Activated CD8-positive, alpha-beta memory T cell treated with anti-CD3 and anti-CD28 coated beads, Interleukin-2, amount 50 U/mL, for 24 hours (primary cell): ENCODE measurements at regions not wholly inside any gene's neighbourhood (a gene's known extent, or its start where the extent isn't known, plus 50 kb on each side); places are given as distances from the start of the nearest gene placed in this dataset.

Source experiments
- DNase-seq: peaks from one replicate; pipeline ENCODE4 v3.0.0-alpha.2; 2020; ENCODE audit errors: extremely low read depth

GRCh38 chr12:4134448-4135263, 138.9 kb upstream of the CCND2 start:
- no peak for DNase-seq

DNA sequence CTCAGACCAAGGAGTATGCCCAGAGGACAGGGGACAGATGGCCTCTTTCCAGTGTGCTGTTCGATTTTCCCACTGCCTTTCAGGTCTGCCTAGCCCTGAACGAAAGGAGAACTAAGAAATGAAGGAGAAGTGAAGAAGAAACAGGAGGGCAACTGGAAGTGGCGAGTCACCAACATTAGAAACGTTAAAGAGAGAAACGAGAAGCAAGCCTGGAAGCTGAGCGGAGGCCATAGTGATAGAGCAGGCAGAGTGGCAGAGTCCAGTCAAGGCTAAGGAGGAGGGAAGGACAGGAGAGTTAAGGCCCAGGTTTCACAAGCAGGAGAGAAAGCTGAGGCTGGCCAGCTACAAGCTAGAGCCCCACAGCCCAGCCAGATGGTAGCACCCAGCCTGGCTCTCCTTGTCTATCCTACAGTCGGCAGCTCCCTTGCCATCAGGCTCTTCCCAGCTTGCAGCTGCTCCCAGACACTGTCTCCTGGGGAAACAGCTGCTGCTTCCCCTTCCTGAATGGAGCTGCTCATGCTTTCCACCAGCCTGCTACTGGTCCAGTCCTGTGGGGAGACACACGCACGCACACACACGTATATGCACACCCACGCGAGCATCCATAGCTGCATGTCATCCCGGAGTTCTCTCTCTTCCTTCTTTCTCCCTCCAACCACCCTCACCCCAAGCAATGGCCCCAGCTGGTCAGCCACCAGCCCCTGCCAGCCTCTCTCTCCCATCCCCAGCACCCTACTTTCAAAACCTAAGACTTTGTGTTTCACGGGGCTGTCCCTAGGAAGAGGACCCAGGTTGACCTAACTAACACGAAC, 139.7 kb upstream of the CCND2 start:
- DNase-seq, result no peak

GRCh38 chr12:4133029-4133428, 140.5 kb upstream of the CCND2 start:
- no peak for DNase-seq

DNA sequence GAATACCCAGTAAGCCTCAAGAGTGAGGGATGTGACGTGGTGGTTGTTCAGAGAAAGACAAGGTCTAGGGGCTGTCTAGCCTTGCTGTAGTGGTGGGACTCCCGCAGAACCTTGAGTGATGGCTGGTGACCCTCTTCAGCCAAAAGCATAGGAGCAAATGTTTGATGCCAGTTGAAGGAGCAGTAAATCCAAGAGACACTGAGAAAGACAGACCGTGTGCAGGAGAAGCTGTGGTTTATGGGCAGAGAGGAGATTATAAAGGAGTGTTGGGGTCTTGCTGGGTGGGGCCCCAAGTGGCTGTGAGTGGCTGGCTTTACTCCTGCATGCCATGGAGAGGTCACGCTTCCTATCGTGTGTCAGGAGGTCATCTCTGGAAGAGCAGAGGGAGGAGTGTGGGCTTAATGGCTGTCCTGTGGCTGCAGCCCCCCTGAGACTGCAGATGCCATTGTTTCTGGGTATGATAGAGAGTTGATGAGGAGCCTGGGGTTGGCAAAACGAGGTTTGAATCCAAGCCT, 152.0 kb upstream of the CCND2 start:
- no peak for DNase-seq

- DNase-seq, result no peak
Observed at GRCh38 chr12:4120316-4120917, 153.1 kb upstream of the CCND2 start.

DNA sequence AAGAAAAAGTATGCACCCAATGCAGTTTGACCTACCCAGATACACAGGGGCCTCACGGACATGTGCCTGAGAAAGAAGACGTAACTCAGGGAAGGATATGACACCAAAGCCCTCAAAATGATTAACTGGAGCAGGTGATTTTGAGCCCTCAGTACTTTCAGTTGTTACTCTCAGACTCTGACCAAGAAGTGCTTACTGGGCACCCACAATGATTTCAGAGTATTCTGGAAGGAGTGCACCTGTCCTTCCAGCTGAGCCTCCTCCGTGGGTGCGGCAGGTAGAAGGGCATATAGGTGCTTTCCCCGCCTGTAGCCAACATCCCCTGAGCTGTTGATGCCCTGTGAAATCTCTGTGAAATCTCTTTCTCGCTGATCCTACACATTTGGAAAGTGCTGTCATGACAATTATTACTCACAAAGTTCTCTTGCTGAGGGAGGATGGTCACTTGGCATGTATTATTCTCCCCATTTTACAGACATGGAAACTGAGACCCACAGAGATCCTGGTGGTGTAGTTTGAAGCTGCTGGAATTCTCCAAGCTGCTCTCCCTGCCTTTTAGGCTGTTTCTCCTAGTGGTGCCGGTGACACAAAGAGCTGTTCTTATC, 154.3 kb upstream of the CCND2 start:
- no peak for DNase-seq

DNA sequence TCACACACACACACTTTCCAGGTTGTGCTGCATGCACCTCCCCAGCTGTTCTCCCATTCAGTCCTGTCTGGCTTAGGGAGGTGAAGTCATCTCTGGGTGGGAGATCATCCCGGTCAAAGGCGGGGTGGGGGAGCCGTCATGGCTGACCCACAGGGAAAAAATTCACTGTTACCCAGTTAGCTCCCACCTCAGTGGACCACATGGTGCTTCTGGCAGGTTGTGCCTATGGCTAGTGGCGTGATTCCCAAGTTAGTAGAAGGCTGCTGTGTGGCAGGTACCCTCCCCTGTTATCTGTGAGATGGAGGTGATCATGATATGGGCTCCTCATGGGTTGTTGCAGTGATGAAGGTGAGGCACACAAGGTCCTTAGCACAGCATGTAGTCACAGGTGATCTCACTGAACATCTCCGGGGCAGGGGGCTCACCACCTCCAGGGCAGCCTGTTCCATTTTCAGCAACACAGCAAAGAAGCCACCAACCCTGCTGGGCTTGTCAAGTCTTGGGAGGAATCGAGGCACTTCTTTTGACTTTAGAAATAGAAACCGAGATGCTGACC, 154.9 kb upstream of the CCND2 start:
- no peak for DNase-seq

- no peak for DNase-seq
Observed at GRCh38 chr12:4118017-4118510, 155.5 kb upstream of the CCND2 start.

- no peak for DNase-seq
Observed at GRCh38 chr12:4117386-4118016, 156.1 kb upstream of the CCND2 start.

GRCh38 chr12:4116251-4117111, 157.1 kb upstream of the CCND2 start:
- no peak for DNase-seq

GRCh38 chr12:4115570-4115969, 158.0 kb upstream of the CCND2 start:
- DNase-seq, result no peak

- no peak for DNase-seq
Observed at GRCh38 chr12:4114986-4115385, 158.6 kb upstream of the CCND2 start.

- DNase-seq, result no peak
Observed at GRCh38 chr12:4112734-4113325, 160.7 kb upstream of the CCND2 start.

- DNase-seq, result no peak
Observed at GRCh38 chr12:4112290-4112689, 161.3 kb upstream of the CCND2 start.

- DNase-seq, result no peak
Observed at GRCh38 chr12:4111010-4111409, 162.6 kb upstream of the CCND2 start.

GRCh38 chr12:4109826-4110225, 163.7 kb upstream of the CCND2 start:
- no peak for DNase-seq

DNA sequence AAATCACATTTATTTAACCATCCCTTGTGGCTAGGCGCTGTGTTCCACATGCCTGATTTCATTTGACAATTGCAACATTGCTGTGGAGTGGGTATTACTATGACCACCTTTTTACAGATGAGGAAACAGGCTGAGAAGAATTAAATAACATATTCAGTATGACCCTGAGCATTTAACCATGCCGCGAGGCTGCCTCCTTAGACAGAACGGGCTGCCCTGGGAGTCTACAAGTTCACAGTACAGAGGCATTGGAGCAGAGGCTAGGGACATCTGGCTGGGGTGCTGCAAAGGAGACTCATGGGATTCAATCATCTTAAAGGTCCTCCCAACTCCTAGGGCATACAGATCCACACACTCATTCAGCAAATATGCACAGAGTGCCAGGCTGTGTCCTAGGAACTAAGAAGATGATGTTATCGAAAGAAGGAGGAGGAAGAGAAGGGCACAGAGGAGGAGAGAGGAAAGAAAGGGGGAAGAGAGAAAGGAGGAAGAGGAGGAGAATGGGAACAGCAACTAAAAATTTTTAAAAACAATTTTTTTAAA, 164.7 kb upstream of the CCND2 start:
- no peak for DNase-seq

DNA sequence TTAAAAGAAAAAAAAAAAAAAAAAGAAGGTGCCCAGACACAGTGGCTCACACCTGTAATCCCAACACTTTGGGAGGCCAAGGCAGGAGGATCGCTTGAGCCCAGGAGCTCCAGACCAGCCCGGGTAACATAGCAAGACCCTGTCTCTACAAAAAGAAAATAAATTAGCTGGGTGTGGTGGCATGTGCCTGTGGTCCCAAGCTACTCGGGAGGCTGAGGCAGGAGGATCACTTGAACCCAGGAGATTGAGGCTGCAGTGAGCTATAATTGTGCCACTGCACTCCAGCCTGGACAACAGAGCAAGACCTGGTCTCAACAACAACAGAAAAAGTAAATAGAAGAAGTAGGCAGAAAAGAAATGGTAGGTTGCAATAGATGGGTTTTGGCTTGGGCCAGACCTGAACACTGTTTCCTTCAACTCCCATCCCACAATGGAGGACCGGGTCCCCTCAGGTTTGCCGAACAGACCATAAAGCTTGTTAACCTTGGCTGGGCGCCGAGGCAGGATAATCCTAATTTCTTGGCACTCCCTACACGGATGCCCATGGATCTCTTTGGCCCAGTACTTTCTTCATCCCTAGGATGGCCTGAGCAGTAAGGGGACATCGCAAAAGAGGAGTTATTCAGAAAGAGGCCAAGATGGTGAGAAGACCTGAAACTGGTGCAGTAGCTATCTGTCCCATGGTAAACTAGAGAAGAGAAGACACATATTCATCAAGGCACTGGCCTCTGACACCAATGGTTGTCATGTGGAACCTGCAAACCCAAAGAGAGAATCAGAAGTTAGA, 165.5 kb upstream of the CCND2 start:
- DNase-seq, result no peak

DNA sequence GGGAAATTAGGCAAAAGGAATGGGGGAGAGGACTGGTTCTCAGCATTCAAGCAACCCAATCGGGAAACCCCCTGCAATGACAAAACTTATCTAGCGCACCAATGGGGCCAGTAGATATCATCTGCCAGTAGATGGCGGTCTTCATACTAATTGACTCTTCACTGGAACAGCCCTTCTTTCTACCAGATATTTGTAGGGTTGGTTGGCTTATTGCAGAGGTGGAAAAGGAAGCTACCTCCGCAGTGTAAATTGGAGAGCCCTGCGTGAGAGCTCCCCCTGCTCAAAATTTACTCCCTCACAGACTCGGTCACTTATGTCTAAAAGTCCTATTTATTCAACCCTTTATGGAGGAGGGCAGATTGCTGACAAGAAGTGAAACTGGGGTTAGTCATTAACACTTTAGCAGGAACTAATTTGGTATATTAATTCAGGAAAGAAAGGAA, 166.1 kb upstream of the CCND2 start:
- DNase-seq, result peak; percentile 36
